ENCODE measurements at regions not wholly inside any gene's neighbourhood (a gene's known extent, or its start where the extent isn't known, plus 50 kb on each side); places are given as distances from the start of the nearest gene placed in this dataset.

- DNase-seq, result no peak
Observed at GRCh38 chr12:114916124-114916523, 232.1 kb upstream of the TBX3 start.

DNA sequence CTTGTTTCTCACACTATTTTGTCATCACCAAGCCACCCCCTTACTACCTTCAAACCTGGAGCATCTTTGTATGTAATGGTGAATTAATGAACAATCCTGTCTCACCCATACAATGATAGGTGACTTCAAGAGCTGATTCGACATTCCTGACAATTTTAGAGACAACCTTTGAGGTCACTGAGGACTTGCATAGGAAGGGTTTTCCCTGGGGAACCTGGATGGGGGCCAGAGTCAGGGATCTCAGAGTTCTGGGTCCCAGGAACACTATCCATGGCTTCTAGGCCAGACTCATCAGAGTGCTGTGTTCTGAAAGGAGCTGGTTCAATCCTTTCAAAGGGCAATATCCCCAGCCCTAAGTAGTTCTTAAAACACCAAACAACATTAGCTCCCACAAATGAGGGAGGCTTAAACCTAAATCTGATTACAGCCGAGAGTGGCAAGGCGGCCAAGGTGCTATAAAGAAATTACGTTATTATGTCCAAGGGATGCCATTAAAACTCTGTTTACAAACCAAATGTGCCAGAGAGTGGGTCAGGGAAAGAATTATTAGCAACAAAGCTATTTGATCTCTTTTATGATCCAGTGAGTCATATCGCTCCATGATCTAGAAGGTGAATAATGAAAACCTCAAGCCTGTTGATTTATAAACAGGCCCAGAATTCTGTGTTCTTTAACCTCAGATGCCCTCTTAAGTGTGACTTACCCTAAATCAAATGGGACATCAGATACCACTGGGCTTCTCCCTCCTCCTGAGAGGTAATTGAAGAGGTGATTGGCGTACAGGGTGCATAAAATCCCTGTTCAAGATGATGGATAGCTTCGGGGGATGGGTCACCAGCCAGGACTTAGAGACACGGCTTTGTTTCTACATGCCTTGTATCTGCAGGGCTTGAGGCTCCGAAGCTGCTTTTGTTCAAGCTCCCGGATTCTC, 230.2 kb upstream of the TBX3 start:
- DNase-seq, result no peak

GRCh38 chr12:114912811-114913210, 228.8 kb upstream of the TBX3 start:
- no peak for DNase-seq

DNA sequence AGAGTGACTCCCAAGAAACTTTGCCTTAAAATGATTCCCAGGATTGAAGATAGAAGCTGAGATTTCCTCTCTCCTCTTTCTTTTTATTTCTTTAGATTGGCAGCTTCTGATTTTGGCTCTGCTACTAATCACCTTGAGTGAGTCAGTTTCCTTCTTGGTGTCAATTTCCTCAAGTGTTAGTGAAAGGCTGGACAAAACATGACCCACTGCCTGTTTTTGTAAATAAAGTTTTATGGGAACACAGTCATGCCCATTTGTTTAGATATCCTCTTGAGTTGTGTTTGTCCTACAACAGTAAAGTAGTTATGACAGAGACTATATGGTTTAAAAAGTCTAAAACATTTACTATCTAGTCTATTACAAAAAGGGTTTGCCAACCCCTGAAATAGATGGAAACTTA, 227.2 kb upstream of the TBX3 start:
- no peak for DNase-seq

GRCh38 chr12:114904254-114905003, 220.5 kb upstream of the TBX3 start:
- no peak for DNase-seq

- DNase-seq, result no peak
Observed at GRCh38 chr12:114903083-114903691, 219.2 kb upstream of the TBX3 start.

- no peak for DNase-seq
Observed at GRCh38 chr12:114902665-114903064, 218.7 kb upstream of the TBX3 start.

DNA sequence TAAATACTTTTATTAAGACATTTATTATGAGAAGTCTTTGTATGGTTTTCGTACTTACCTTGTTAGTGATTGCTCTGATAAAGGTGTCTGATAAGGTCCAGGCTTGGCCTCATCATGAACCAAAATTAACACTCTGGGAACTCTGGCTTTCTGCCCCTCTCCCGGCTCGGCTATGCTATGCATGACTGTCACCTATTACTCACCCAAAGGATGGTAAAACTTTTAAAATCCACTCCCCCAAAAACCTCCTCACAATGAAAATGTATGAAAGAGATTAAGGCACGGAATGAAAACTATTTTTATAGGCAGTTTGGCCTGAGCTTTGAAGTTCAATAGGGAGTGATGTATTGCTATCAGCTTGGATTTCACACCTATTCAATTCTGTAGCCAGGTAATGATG, 217.3 kb upstream of the TBX3 start:
- DNase-seq, result no peak

- no peak for DNase-seq
Observed at GRCh38 chr12:114898159-114898558, 214.2 kb upstream of the TBX3 start.

DNA sequence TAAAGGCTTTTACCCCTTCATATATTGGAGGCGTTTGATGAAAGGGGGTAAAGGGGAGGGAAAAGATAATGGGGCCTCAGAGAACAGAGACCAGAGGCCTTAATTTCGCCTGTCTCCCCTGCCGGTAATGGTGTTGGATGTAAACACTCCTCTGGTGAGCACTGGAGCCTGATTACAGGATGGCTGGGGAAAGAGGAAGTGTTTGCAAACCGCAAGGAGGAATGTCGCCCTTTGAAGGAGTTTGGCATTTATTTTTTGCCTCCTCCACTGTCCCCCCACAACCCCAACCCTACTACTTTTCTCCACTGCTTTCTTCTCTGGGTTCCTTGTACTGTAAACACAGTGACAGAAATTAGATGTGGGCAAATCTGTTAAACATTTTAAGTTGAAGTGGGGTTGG, 211.9 kb upstream of the TBX3 start:
- DNase-seq, result no peak

GRCh38 chr12:114895081-114895480, 211.1 kb upstream of the TBX3 start:
- DNase-seq, result no peak

GRCh38 chr12:114894076-114894475, 210.1 kb upstream of the TBX3 start:
- no peak for DNase-seq

GRCh38 chr12:114888928-114889584, 205.1 kb upstream of the TBX3 start:
- no peak for DNase-seq

DNA sequence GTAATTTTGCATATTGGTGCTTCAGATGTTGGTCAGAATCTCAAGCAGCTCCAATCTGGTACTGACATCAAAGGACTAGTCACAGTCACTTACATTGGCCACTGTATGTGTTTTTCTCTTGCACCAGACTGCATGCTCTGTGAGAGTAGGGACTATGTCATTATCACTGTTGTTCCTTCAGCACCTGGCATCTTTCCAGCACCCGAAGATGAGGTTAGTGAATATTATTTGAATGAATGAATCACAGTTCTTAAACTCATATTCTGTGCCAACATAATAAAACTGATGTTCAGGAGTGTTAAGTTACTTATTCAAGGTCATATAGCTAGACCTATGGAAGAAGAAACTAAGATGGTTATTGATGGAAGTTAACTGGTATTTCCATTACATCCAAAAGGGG, 204.5 kb upstream of the TBX3 start:
- DNase-seq, result no peak

DNA sequence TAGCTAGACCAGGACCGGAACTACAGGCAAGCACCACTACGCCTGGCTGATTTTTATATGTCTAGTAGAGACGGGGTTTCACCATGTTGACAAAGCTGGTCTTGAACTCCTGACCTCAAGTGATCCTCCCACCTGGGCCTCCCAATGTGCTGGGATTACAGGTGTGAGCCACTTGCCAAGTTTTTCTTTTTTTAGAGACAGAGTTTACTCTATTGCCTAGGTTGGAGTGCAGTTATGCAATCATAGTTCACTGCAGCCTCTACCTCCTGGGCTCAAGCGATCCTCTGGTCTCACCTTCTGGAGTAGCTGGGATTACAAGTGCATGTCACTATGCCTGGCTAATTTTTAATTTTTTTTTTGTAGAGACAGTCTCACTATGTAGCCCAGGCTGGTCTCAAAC, 201.5 kb upstream of the TBX3 start:
- no peak for DNase-seq

DNA sequence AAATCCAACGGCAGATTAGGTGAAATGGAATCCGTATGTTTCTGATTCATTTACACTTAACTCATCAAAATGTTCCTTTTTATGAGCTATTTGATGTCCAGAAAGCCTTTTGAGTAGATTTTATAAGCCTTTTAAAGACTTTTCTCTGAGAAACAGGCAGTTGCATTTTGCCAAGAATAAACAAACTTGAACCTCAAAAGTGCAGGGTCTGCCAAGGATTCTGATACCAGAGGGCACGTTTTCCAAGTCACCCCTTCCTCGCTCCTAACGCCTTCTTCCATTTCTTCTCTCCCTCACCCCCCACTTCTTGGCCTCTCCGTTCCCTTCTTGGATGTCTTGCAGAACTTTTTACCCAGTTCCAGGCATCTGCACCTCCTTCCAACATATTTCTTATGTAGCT, 200.6 kb upstream of the TBX3 start:
- DNase-seq, result no peak

- DNase-seq, result no peak
Observed at GRCh38 chr12:114882083-114882482, 198.1 kb upstream of the TBX3 start.

- no peak for DNase-seq
Observed at GRCh38 chr12:114879354-114879753, 195.4 kb upstream of the TBX3 start.

- no peak for DNase-seq
Observed at GRCh38 chr12:114878781-114879180, 194.8 kb upstream of the TBX3 start.

DNA sequence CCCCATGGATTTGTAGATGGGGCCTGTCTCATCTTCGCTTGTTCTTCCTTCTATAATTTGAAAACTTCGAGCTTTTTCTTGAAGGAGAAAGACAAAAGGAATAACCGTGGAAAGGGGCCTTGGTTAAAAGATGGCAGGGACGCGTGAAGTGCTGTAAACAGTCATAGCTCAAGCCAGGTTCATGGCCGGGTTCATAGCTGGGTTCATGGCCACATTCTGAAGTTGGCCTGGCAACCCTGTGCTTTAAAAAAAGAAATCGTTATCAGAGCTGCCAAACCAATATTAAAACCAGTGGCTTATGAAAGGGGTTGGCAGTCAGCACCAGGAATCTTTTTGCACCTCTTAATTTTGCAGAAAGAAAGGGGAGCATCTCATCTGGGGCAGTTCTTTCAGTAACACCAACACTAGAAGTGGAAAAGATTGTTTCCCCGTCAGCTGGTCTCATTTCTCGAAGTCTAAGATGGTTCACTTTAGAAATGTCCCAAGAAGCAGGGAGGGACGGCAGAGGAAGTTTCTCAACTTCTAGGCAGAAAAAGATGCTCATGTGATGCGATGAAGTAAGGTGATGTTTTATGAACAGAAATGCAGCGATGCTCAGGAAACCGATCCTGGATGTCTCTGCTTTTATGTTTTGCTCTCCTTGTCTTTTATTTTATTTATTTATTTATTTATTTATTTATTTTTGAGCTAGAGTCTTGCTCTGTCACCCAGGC, 193.1 kb upstream of the TBX3 start:
- no peak for DNase-seq

- DNase-seq, result no peak
Observed at GRCh38 chr12:114875313-114875712, 191.3 kb upstream of the TBX3 start.

GRCh38 chr12:114873656-114874055, 189.7 kb upstream of the TBX3 start:
- DNase-seq, result no peak

Measured in COR-L47 (cell line).